ENCODE measurements at regions not wholly inside any gene's neighbourhood (a gene's known extent, or its start where the extent isn't known, plus 50 kb on each side); places are given as distances from the start of the nearest gene placed in this dataset.

DNA sequence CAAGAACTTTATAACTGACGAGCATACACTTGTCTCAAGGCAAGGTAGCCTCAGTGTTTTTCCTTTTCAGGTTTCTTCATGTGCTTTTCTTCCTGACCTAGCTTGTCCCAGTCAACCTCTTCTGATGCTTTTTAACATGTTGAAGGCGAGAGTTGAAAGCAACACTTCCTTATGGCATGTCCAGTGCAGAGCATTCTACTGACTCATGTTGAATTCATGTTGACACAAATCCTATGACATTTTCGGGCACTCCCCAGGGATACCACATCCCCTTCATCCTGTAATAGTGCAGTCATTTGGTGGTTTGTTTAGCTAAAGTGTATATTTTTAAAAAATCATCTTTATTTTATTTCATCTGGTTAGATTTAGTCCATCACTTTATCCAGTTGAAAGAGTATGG lies 75.9 kb upstream of the CBLB start:
- Histone ChIP-seq H3K4me3 (no peak overlapping the region), H3K36me3 (replicated peaks; ENCODE audit: insufficient read depth, low read depth) (no peaks in the 10 kb centered on the region), H3K9me2 (replicated peaks; ENCODE audit: insufficient read depth) (no peaks in the 10 kb centered on the region), H3K4me2 (no peak overlapping the region), H3K79me2 (no peaks in the 10 kb centered on the region), H2AFZ (no peak overlapping the region), H3K9me3 (ENCODE audit: low read depth) (no peaks in the 10 kb centered on the region), H4K20me1 (ENCODE audit: insufficient read depth, poor library complexity, severe bottlenecking) (no peaks in the 10 kb centered on the region), H3K27ac (no peak overlapping the region), H3K27me3 (no peaks in the 10 kb centered on the region), H3K4me1 (ENCODE audit: insufficient read depth) (peaks cover 5% of the 10 kb centered on the region)
- 81% methylated on average over 3 of the region's 3 CpGs for WGBS (ENCODE audit: low lambda C conversion rate, missing lambda C conversion rate)
- no peak for DNase-seq (ENCODE audit: low spot score)
- TF ChIP-seq EZH2phosphoT487 (IDR thresholded peaks at IDR 0.05; ENCODE audit: low read depth, severe bottlenecking, unreplicated experiment) (no peak), EZH2 (IDR thresholded peaks at IDR 0.05; ENCODE audit: borderline replicate concordance) (no peak)
- TF ChIP-seq, protein P1, sequence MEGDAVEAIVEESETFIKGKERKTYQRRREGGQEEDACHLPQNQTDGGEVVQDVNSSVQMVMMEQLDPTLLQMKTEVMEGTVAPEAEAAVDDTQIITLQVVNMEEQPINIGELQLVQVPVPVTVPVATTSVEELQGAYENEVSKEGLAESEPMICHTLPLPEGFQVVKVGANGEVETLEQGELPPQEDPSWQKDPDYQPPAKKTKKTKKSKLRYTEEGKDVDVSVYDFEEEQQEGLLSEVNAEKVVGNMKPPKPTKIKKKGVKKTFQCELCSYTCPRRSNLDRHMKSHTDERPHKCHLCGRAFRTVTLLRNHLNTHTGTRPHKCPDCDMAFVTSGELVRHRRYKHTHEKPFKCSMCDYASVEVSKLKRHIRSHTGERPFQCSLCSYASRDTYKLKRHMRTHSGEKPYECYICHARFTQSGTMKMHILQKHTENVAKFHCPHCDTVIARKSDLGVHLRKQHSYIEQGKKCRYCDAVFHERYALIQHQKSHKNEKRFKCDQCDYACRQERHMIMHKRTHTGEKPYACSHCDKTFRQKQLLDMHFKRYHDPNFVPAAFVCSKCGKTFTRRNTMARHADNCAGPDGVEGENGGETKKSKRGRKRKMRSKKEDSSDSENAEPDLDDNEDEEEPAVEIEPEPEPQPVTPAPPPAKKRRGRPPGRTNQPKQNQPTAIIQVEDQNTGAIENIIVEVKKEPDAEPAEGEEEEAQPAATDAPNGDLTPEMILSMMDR (IDR thresholded peaks at IDR 0.05; ENCODE audit: poor library complexity) = no peak

DNA sequence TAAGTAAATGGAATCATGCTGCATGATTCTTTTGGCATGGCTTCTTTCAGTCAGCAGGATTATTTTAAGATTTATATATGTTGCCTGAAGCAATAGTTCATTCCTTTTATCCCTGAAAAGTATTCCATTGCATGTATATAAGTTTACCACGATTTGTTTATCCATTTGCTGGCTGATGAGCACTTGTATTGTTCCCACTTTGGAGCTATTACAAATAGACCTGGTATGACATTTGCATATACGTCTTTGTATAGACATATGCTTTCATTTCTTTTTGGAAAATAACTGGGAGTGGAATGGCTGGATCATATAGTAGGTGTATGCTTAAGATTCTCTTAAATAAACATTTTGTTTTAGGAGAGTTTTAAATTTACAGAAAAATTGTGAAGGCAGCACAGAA lies 79.3 kb upstream of the CBLB start:
- WGBS (ENCODE audit: low lambda C conversion rate, missing lambda C conversion rate) = 53% methylated on average over 2 of the region's 2 CpGs
- Histone ChIP-seq H4K20me1 (ENCODE audit: insufficient read depth, poor library complexity, severe bottlenecking) (no peaks in the 10 kb centered on the region), H2AFZ (no peak overlapping the region), H3K9me3 (ENCODE audit: low read depth) (no peaks in the 10 kb centered on the region), H3K27me3 (no peaks in the 10 kb centered on the region), H3K4me1 (ENCODE audit: insufficient read depth) (peaks cover 5% of the 10 kb centered on the region), H3K4me3 (no peak overlapping the region), H3K79me2 (no peaks in the 10 kb centered on the region), H3K27ac (no peak overlapping the region), H3K4me2 (no peak overlapping the region), H3K36me3 (replicated peaks; ENCODE audit: insufficient read depth, low read depth) (no peaks in the 10 kb centered on the region), H3K9me2 (replicated peaks; ENCODE audit: insufficient read depth) (no peaks in the 10 kb centered on the region)
- DNase-seq (ENCODE audit: low spot score) = no peak
- TF ChIP-seq EZH2phosphoT487 (IDR thresholded peaks at IDR 0.05; ENCODE audit: low read depth, severe bottlenecking, unreplicated experiment) = no peak
- TF ChIP-seq, protein P1 (IDR thresholded peaks at IDR 0.05; ENCODE audit: poor library complexity) = no peak

DNA sequence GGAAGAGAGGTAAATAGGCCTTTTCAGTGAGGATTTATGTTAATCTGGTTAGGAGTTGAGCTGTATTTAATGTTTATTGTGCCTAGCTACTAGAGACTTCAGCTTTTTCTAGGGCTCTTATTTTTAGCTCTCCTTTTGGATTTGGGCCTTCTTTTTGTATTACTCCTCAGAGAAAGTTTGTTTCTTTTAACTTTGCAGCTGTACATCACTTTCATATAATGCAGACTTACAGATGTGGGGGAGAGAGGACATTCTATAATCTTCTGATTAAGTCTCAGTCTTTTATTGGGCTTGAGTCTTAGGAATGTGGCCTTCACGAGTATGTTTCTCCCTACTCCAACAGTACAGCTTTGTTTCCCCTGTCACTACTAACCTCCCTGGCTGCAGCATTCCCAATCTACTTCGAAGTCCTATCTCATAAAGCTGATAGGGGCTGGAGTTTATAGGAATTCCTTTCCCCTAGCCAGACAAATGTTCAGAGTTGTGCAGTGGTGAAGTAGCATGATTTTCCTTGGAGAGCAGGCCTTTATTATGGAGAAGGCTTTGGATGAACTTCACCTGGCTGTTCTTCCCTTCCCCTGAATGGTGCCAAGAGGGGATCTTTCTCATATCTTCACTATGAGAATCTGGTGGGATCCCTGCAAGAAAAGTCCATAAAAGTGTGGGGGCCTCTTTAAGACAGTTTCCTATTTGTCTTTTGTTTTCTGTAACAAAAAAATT lies 82.2 kb upstream of the CBLB start:
- Histone ChIP-seq H3K4me2 (no peak overlapping the region), H3K36me3 (replicated peaks; ENCODE audit: insufficient read depth, low read depth) (no peaks in the 10 kb centered on the region), H3K4me1 (ENCODE audit: insufficient read depth) (peaks cover 5% of the 10 kb centered on the region), H3K9me3 (ENCODE audit: low read depth) (no peaks in the 10 kb centered on the region), H3K79me2 (no peaks in the 10 kb centered on the region), H3K4me3 (no peak overlapping the region), H3K9me2 (replicated peaks; ENCODE audit: insufficient read depth) (no peaks in the 10 kb centered on the region), H4K20me1 (ENCODE audit: insufficient read depth, poor library complexity, severe bottlenecking) (no peaks in the 10 kb centered on the region), H3K27ac (no peak overlapping the region), H3K27me3 (no peaks in the 10 kb centered on the region), H2AFZ (no peak overlapping the region)
- WGBS (ENCODE audit: low lambda C conversion rate, missing lambda C conversion rate) = 20% methylated on average over 2 of the region's 2 CpGs
- DNase-seq (ENCODE audit: low spot score) = no peak
- TF ChIP-seq, protein P1 (IDR thresholded peaks at IDR 0.05; ENCODE audit: poor library complexity) = no peak
- TF ChIP-seq EZH2 (IDR thresholded peaks at IDR 0.05; ENCODE audit: borderline replicate concordance) (no peak), EZH2phosphoT487 (IDR thresholded peaks at IDR 0.05; ENCODE audit: low read depth, severe bottlenecking, unreplicated experiment) (no peak)
